Gastroesophageal sphincter (tissue), 3 donors: ENCODE measurements at regions not wholly inside any gene's neighbourhood (a gene's known extent, or its start where the extent isn't known, plus 50 kb on each side); places are given as distances from the start of the nearest gene placed in this dataset.

Experiments used
- EP300 ChIP-seq: sonication (generic); formaldehyde crosslinking; IDR thresholded peaks from one replicate; pipeline ENCODE4 v1.6.1; 2017; ENCODE audit warnings: antibody characterized with exemption, mild to moderate bottlenecking
- TF ChIP-seq, protein P1 (sequence below), 4 experiments: fragments of 200-600 bp in 2 of 4; fragments of 450-650 bp in 2 of 4; sonication (generic) in 1 of 4; IDR thresholded peaks; one replicate each; pipeline ENCODE4 v1.5.1; 2017 to 2019; ENCODE audit warnings: antibody characterized with exemption in 4 of 4, mild to moderate bottlenecking in 2 of 4, moderate library complexity in 2 of 4

DNA sequence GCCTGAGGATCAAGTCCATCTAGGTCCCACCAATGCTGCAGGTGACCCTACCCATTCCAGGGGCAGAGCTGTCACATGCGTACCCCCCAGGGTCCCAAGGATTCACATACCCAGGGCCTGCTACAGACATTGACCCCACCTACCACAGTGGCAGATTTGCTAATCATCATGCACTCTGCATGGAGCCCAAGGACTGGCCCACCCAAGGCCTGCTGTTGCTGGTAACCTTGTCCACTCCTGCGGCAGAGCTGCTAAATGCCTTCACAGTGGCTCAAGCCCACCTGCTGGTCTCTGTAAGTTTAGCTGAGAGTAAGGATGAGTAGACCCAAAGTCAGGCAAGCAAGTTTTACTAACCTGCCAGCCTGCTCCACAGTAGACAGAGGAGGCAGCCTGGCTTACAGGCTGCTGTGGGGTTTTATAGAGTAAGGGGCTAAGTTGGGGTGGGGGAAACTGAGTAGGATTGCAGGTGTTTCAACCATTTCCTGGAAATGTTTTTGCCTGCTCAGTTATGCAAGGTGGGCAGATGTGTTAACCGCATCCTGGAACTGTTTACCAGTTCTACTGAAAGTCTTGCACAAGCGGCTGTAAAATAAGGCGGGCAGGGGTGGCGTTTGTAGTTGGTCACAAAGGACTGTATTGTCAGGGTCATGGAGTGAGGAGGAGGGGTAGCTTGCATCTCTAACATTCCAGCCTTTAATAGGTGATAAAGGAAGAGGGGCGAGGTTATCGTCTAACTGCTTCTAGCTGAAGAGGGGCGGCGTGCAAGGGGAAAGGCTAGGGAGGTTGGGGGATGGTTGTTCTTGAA is 2163.5 kb upstream of the WWC1 start:
- no peak for TF ChIP-seq EP300
- TF ChIP-seq, protein P1, sequence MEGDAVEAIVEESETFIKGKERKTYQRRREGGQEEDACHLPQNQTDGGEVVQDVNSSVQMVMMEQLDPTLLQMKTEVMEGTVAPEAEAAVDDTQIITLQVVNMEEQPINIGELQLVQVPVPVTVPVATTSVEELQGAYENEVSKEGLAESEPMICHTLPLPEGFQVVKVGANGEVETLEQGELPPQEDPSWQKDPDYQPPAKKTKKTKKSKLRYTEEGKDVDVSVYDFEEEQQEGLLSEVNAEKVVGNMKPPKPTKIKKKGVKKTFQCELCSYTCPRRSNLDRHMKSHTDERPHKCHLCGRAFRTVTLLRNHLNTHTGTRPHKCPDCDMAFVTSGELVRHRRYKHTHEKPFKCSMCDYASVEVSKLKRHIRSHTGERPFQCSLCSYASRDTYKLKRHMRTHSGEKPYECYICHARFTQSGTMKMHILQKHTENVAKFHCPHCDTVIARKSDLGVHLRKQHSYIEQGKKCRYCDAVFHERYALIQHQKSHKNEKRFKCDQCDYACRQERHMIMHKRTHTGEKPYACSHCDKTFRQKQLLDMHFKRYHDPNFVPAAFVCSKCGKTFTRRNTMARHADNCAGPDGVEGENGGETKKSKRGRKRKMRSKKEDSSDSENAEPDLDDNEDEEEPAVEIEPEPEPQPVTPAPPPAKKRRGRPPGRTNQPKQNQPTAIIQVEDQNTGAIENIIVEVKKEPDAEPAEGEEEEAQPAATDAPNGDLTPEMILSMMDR (IDR thresholded peaks at IDR 0.05), result no peak
